ENCODE measurements at regions not wholly inside any gene's neighbourhood (a gene's known extent, or its start where the extent isn't known, plus 50 kb on each side); places are given as distances from the start of the nearest gene placed in this dataset.

GRCh38 chr3:148343416-148343815 lies 354.3 kb upstream of the AGTR1 start:
- no peak overlapping the region for H3K4me3 Mint-ChIP-seq
- no peak overlapping the region for H3K27ac Mint-ChIP-seq
- H3K4me1 Mint-ChIP-seq (ENCODE audit: low read depth), result no peaks in the 10 kb centered on the region
- H3K9me3 Mint-ChIP-seq, result peaks cover under 1% of the 10 kb centered on the region
- no peaks in the 10 kb centered on the region for H3K36me3 Mint-ChIP-seq (ENCODE audit: low read depth)
- H3K27me3 Mint-ChIP-seq, result no peaks in the 10 kb centered on the region
- no peak for DNase-seq

- Mint-ChIP-seq H3K9me3 (no peaks in the 10 kb centered on the region), H3K27me3 (no peaks in the 10 kb centered on the region), H3K36me3 (ENCODE audit: low read depth) (no peaks in the 10 kb centered on the region), H3K4me1 (ENCODE audit: low read depth) (no peaks in the 10 kb centered on the region), H3K27ac (no peak overlapping the region), H3K4me3 (no peak overlapping the region)
- DNase-seq, result no peak
These were observed 353.2 kb upstream of the AGTR1 start for GRCh38 chr3:148344521-148344920.

GRCh38 chr3:148360051-148360450 lies 337.7 kb upstream of the AGTR1 start:
- Mint-ChIP-seq H3K27me3 (no peaks in the 10 kb centered on the region), H3K27ac (no peak overlapping the region), H3K36me3 (ENCODE audit: low read depth) (no peaks in the 10 kb centered on the region), H3K4me3 (no peak overlapping the region), H3K9me3 (peaks cover 9% of the 10 kb centered on the region), H3K4me1 (ENCODE audit: low read depth) (no peaks in the 10 kb centered on the region)
- no peak for DNase-seq

GRCh38 chr3:148366743-148367410 lies 330.8 kb upstream of the AGTR1 start:
- H3K36me3 Mint-ChIP-seq (ENCODE audit: low read depth), result no peaks in the 10 kb centered on the region
- H3K27me3 Mint-ChIP-seq, result no peaks in the 10 kb centered on the region
- no peaks in the 10 kb centered on the region for H3K4me1 Mint-ChIP-seq (ENCODE audit: low read depth)
- DNase-seq, result no peak
- no peak overlapping the region for H3K4me3 Mint-ChIP-seq
- no peaks in the 10 kb centered on the region for H3K9me3 Mint-ChIP-seq
- H3K27ac Mint-ChIP-seq, result no peak overlapping the region

DNA sequence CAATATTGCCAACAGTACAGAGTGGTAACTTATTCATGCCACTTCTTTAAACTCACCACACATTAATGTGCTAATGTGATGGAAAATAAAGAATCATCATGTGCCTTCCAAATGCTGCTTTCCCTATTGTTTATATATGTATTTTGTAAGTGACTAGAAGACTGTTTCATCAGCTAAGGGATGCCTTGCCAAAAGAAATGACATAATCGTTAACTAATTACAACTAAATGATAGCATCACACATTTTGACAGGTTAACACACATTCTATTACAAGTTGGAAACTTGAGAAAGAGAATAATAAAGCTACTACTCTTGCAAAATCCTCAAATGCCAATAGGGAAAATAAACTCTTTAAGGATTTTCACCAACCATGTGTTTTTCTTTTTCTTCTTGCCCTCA lies 329.9 kb upstream of the AGTR1 start:
- H3K4me1 Mint-ChIP-seq (ENCODE audit: low read depth), result no peaks in the 10 kb centered on the region
- H3K27me3 Mint-ChIP-seq, result no peaks in the 10 kb centered on the region
- no peak overlapping the region for H3K4me3 Mint-ChIP-seq
- H3K36me3 Mint-ChIP-seq (ENCODE audit: low read depth), result no peaks in the 10 kb centered on the region
- no peak for DNase-seq
- H3K9me3 Mint-ChIP-seq, result peaks cover 3% of the 10 kb centered on the region
- H3K27ac Mint-ChIP-seq, result no peak overlapping the region

- H3K36me3 Mint-ChIP-seq (ENCODE audit: low read depth), result no peaks in the 10 kb centered on the region
- no peaks in the 10 kb centered on the region for H3K4me1 Mint-ChIP-seq (ENCODE audit: low read depth)
- no peaks in the 10 kb centered on the region for H3K27me3 Mint-ChIP-seq
- H3K27ac Mint-ChIP-seq, result no peak overlapping the region
- H3K9me3 Mint-ChIP-seq, result peaks cover 3% of the 10 kb centered on the region
- DNase-seq, result no peak
- no peak overlapping the region for H3K4me3 Mint-ChIP-seq
These were observed 328.3 kb upstream of the AGTR1 start for GRCh38 chr3:148369381-148369780.

- no peak overlapping the region for H3K27ac Mint-ChIP-seq
- DNase-seq, result no peak
- peaks cover 3% of the 10 kb centered on the region for H3K9me3 Mint-ChIP-seq
- H3K4me1 Mint-ChIP-seq (ENCODE audit: low read depth), result no peaks in the 10 kb centered on the region
- no peaks in the 10 kb centered on the region for H3K27me3 Mint-ChIP-seq
- H3K36me3 Mint-ChIP-seq (ENCODE audit: low read depth), result no peaks in the 10 kb centered on the region
- no peak overlapping the region for H3K4me3 Mint-ChIP-seq
These were observed 325.4 kb upstream of the AGTR1 start for GRCh38 chr3:148372206-148372875.

DNA sequence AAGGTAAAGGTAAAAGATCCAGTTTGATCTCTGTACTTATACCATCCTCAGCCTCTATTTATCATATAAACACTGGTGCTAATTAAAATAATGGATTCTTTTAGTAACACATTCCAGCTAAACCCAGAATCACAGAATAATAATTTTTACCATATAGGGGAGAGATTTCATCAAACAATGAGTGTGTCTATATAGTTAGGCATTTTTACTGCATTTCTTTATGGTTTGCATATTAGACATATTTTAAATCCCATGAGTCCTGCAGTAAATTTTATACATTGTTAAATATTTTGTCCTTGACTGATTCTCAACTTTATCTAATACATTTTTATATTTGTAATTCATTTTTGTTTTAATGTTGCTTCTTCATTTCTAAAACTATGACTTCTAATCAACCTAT lies 323.7 kb upstream of the AGTR1 start:
- Mint-ChIP-seq H3K4me1 (ENCODE audit: low read depth) (no peaks in the 10 kb centered on the region), H3K9me3 (peaks cover 3% of the 10 kb centered on the region), H3K27me3 (no peaks in the 10 kb centered on the region), H3K4me3 (no peak overlapping the region), H3K36me3 (ENCODE audit: low read depth) (no peaks in the 10 kb centered on the region), H3K27ac (no peak overlapping the region)
- DNase-seq, result no peak

GRCh38 chr3:148379763-148380382 lies 317.8 kb upstream of the AGTR1 start:
- no peak for DNase-seq
- Mint-ChIP-seq H3K9me3 (peaks cover 5% of the 10 kb centered on the region), H3K27me3 (no peaks in the 10 kb centered on the region)

GRCh38 chr3:148381051-148381450 lies 316.7 kb upstream of the AGTR1 start:
- DNase-seq, result no peak
- no peaks in the 10 kb centered on the region for H3K36me3 Mint-ChIP-seq (ENCODE audit: low read depth)
- H3K27me3 Mint-ChIP-seq, result no peaks in the 10 kb centered on the region
- no peaks in the 10 kb centered on the region for H3K4me1 Mint-ChIP-seq (ENCODE audit: low read depth)
- no peak overlapping the region for H3K27ac Mint-ChIP-seq
- peaks cover 5% of the 10 kb centered on the region for H3K9me3 Mint-ChIP-seq
- H3K4me3 Mint-ChIP-seq, result no peak overlapping the region

More at GRCh38 chr3:148379763-148380382, 317.8 kb upstream of the AGTR1 start:
- H3K4me3 Mint-ChIP-seq, result no peak overlapping the region
- no peaks in the 10 kb centered on the region for H3K36me3 Mint-ChIP-seq (ENCODE audit: low read depth)
- H3K4me1 Mint-ChIP-seq (ENCODE audit: low read depth), result no peaks in the 10 kb centered on the region
- no peak overlapping the region for H3K27ac Mint-ChIP-seq

- no peaks in the 10 kb centered on the region for H3K4me1 Mint-ChIP-seq (ENCODE audit: low read depth)
- no peaks in the 10 kb centered on the region for H3K36me3 Mint-ChIP-seq (ENCODE audit: low read depth)
- no peaks in the 10 kb centered on the region for H3K27me3 Mint-ChIP-seq
- H3K4me3 Mint-ChIP-seq, result no peak overlapping the region
- no peak for DNase-seq
- no peak overlapping the region for H3K27ac Mint-ChIP-seq
- H3K9me3 Mint-ChIP-seq, result peaks cover 10% of the 10 kb centered on the region
These were observed 307.8 kb upstream of the AGTR1 start for GRCh38 chr3:148389916-148390315.

DNA sequence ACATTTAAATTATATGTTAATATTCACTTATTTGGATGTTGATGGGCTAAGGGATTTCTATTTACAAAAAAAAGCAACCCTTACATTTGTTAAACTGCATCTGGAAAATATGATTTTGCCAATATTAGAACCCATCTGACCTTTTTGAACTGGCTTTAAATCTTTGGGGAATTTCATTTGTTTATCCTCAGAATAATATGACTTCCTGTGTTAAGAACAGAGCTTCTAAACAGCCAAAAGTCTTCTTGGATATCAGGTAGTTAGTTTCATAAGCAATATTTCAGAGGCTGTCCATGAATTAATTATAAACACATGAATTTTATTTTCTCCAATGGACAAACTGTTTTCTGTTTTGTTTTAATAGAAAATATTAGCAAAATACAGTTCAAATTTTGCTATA lies 301.9 kb upstream of the AGTR1 start:
- Mint-ChIP-seq H3K36me3 (ENCODE audit: low read depth) (no peaks in the 10 kb centered on the region), H3K9me3 (peaks cover 13% of the 10 kb centered on the region), H3K27ac (no peak overlapping the region), H3K4me1 (ENCODE audit: low read depth) (no peaks in the 10 kb centered on the region), H3K27me3 (no peaks in the 10 kb centered on the region), H3K4me3 (no peak overlapping the region)
- no peak for DNase-seq

GRCh38 chr3:148400754-148401153 lies 296.9 kb upstream of the AGTR1 start:
- Mint-ChIP-seq H3K9me3 (peaks cover 6% of the 10 kb centered on the region), H3K27ac (no peak overlapping the region), H3K4me1 (ENCODE audit: low read depth) (no peaks in the 10 kb centered on the region), H3K27me3 (no peaks in the 10 kb centered on the region), H3K36me3 (ENCODE audit: low read depth) (no peaks in the 10 kb centered on the region), H3K4me3 (no peak overlapping the region)
- DNase-seq, result no peak

DNA sequence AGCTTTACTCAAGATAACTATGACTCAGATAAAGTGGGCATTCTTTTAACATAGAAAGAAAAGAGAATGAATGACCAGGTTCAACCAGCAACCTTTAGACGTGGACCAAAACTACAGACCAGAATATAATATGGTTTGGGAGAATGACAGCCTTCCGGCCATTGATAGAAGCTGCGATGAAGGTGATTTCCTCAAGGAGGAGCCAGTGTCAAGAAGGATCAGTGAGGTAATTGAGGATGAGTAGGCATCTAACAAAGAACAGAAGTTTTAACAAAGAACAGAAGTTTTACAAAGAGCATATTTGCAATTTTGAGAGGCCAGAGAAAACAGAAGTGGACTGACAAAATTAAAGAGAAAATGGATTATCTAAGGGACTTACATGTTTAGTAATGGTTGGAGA lies 289.0 kb upstream of the AGTR1 start:
- Mint-ChIP-seq H3K4me3 (no peak overlapping the region), H3K4me1 (ENCODE audit: low read depth) (no peaks in the 10 kb centered on the region), H3K27ac (no peak overlapping the region), H3K9me3 (peaks cover 12% of the 10 kb centered on the region), H3K27me3 (no peaks in the 10 kb centered on the region), H3K36me3 (ENCODE audit: low read depth) (no peaks in the 10 kb centered on the region)
- no peak for DNase-seq

DNA sequence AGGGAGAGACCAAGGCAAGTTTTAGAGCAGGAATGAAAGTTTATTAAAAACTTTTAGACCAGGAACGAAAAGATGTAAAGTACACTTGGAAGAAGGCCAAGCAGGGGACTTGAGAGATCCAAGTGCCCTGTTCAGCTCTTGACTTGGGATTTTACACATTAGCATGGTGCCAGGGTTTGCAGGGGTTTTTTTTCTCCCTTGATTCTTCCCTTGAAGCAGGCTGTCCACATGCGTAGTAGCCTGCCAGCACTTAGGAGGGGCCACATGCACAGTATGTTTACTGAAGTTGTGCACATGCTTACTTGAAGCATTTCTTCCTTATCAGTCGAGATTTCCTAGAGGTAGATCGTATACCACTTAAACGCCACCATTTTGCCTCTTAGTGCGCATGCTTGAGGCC lies 277.5 kb upstream of the AGTR1 start:
- no peak overlapping the region for H3K4me3 Mint-ChIP-seq
- no peaks in the 10 kb centered on the region for H3K9me3 Mint-ChIP-seq
- no peak for DNase-seq
- no peaks in the 10 kb centered on the region for H3K27me3 Mint-ChIP-seq
- H3K4me1 Mint-ChIP-seq (ENCODE audit: low read depth), result no peaks in the 10 kb centered on the region
- H3K36me3 Mint-ChIP-seq (ENCODE audit: low read depth), result no peaks in the 10 kb centered on the region
- H3K27ac Mint-ChIP-seq, result no peak overlapping the region

Measured in activated T-cell treated with anti-CD3 and anti-CD28 coated beads, Interleukin-2, amount 50 U/mL, for 24 hours (primary cell).